NCI-H748 (cell line): ENCODE measurements at regions not wholly inside any gene's neighbourhood (a gene's known extent, or its start where the extent isn't known, plus 50 kb on each side); places are given as distances from the start of the nearest gene placed in this dataset.

Experiments used
- DNase-seq: peaks from one replicate; lab custom pipeline; 2025; ENCODE audit not compliant: unreplicated experiment; lab: John Stamatoyannopoulos, UW

DNA sequence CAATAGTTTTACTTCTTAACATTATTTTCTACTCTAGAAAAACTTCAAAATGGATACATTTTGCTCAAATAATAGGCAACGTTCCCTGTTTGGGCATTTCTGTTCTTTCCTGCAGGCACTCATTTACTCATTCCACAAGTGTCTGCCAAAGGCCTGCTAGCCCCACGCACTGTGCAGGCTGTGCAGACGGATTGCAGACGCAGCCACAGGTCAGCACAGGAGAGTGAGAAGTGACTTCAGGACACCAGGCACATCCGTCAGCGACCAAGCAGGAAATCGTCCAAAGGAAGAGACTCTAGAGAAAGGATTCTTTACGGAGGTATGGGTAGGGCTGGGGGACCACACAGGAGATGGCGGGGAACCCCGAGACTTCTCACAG, 103.0 kb upstream of the AGAP1 start:
- no peak for DNase-seq

- no peak for DNase-seq
Measured at GRCh38 chr2:235391921-235392615, 101.8 kb upstream of the AGAP1 start.

DNA sequence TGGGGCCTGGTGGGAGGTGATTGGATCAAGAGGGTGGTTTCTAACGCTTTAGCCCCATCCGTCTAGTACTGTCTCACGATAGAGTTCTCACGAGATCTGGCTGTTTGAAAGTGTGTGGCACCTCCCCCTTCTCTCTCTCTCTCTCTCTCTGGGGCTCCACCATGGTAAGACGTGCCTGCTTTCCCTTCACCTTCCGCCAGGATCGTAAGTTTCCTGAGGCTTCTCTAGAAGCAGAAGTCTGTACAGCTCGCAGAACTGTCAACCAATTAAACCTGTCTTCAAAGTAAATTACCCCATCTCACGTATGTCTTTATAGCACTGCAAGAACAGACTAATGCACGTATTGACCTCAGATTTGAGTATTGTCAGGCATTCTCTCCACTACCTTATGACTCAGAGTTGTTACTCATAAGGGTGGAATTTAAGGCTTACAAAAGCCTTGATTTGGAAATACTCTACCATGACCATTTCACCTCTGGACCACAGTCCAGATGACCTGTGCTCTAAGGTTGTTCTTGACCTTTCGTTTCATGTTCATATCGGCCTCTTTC, 99.5 kb upstream of the AGAP1 start:
- no peak for DNase-seq

GRCh38 chr2:235396071-235396846, 97.6 kb upstream of the AGAP1 start:
- DNase-seq: no peak

DNA sequence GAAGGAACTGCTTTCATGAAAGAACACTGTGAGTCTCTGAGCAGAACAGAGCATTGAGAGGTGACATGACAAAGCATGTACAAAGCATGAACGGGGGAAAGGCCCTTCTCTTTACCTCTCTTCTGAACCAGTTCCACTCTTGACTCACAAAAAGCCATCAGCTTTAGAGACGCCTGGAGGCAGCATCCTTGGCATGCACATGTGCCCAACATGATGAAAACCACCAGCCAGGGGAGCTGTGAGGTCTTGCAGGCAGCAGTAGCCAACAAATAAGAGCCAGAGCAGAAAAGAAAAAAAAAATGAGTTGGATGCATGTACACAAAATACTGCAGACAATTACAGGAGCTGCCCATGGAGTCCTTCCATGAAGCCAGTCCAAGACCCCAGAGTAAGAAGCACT, 95.5 kb upstream of the AGAP1 start:
- no peak for DNase-seq

DNA sequence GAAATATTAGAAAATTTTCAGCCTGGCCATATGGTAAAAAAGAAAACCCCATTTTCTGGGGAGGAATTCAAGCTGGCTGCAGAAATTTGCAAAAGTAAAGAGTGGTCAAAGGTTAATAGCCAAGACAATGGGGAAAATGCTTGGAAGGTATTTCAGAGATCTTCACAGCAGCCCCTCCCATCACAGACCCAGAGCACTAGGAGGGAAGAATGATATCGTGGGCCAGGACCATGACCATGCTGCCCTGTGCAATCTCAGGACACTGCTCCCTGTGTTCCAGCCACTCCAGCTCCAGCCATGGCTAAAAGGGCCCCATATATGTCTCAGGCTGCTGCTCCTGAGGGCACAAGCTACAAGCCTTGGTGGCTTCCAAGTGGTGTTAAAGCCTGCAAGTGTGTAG, 93.9 kb upstream of the AGAP1 start:
- DNase-seq: no peak

DNA sequence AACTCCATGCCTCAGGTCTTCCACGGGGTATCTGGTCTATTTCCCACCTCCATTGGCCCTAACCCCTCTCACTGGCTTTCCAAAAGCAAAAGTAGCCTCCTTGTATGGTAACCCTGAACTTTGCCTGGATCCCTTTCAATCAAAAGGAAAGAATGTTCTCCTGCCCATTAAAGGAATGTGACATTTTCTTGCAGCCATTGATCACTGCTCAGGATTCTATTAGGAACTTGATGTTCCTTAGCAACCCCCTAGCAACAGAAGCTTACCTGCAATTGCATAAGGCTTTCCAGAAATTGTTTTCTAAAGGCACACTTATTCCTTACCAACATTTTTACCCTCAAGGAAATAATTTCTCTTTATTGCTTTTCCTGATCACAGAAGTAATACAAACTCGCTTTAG, 91.4 kb upstream of the AGAP1 start:
- DNase-seq: no peak

GRCh38 chr2:235405612-235406361, 88.1 kb upstream of the AGAP1 start:
- DNase-seq: no peak

- no peak for DNase-seq
Measured at GRCh38 chr2:235406430-235406829, 87.4 kb upstream of the AGAP1 start.

- no peak for DNase-seq
Measured at GRCh38 chr2:235411905-235412485, 81.8 kb upstream of the AGAP1 start.

- no peak for DNase-seq
Measured at GRCh38 chr2:235413064-235413463, 80.8 kb upstream of the AGAP1 start.

- peak; percentile 45 for DNase-seq
Measured at GRCh38 chr2:235414422-235414821, 79.4 kb upstream of the AGAP1 start.

DNA sequence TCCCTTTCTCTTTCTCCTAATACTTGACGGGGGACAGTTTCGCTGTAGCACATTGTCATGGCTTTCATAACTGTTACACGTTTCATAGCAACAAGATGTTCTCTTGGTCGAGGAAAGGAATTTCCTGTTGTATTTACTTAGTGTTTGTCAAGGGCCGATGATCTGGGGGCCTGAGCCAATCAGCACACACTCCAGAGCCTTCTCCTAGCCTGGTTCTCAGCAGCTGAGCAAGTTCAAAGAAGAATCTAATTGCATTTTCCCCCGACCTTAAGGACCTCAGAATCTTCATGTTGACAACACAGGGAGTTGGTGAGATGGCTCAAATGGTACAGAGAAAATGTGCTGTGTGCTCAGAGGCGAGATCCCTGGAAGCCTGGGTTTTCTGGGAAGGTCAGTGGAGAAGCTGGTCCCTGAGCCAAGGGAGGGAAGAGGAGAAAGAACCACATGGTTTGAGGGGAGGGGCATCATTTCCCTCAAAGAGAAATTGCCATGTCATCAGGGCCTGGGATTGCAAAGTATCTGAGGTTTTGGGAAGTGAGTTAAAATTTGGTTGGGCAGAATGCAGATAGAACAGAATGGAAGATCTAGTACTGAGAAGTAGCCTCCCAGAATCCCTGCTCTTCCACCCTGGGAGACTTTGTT, 76.9 kb upstream of the AGAP1 start:
- DNase-seq: peak; percentile 22

- DNase-seq: no peak
Measured at GRCh38 chr2:235418918-235419317, 74.9 kb upstream of the AGAP1 start.

DNA sequence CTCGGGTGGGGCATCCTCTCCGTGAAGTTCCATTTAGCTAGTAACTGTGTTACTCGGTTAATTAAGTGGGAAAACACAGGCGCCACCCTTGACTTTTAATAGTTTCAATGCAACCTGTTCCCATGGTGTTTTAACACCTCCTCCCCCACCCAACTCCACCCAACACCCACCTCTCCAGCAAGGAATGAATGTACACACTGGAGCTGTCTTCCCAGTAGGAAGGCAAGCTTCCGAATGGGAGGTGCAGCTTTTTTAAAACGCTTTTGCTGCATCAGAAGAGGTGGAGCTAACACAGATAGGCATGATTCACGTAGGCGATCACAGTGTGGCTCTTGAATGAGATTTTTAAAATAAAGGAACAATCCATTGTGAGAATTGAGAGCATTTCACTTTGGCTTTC, 73.8 kb upstream of the AGAP1 start:
- DNase-seq: peak; percentile 70

DNA sequence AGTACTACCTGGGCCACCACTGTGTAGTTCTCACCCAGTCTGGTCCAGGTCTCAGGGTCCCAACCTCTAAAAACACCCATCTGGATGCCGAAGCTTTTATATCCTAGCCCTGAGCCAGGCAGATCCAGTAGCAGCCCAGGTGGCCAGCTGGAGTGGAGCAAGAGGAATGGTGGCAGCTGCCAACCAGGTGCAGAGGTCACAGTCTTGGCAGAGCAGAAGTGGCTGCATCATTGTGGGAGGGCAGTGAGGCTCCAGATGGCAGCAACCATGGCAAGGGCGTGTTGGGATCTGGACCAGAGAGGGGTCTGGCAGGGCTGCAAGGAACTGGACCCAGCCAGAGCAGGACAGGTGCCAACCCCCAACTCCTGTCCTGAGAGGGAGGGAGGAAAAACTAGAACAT, 72.2 kb upstream of the AGAP1 start:
- DNase-seq: no peak

DNA sequence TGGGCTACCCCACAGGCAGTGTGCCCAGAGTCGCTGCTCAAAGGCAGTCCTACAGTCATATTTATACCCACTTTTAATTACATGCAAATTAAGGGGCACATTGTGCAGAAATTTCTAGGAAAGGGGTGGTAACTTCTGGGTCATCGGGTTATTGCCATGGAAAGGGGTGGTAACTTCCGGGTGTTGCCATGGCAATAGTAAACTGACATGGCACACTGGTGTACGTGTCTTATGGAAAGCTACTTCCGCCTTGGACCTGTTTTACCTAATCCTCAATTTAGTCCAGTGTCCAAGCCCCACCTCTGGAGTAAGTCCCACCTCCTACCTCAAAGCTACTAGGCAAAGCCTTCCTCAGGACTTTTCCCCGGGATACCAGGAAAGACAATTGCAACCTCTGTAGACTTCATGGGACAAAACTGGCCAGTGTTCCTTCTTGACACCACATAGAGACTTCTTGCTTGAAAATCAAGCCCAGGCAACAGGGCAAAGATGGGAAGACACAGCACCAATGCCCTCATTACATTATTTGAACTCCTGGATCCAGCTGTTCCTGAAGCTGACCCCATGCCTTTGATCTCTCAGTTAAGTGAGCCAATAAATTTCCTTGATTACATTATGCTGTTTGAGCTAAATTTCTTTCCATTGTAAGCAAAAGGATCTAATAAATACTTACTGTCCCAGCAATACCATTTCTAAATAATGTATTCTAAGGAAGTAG, 63.3 kb upstream of the AGAP1 start:
- DNase-seq: no peak

GRCh38 chr2:235432741-235433520, 60.9 kb upstream of the AGAP1 start:
- no peak for DNase-seq

- DNase-seq: no peak
Measured at GRCh38 chr2:235433860-235434259, 60.0 kb upstream of the AGAP1 start.
